CD4-positive, alpha-beta T cell (primary cell): ENCODE measurements at regions not wholly inside any gene's neighbourhood (a gene's known extent, or its start where the extent isn't known, plus 50 kb on each side); places are given as distances from the start of the nearest gene placed in this dataset.

Source experiments
- ATAC-seq: fragments of 200-7000 bp; cut with Tn5 transposase; one replicate; pipeline ENCODE4 v1.10.0; 2022; ENCODE audit warnings: mild to moderate bottlenecking; ENCODE audit not compliant: poor library complexity
- CTCF ChIA-PET: fragments of 350-600 bp; sonication (Branson Sonifier 250); formaldehyde crosslinking; loops from one replicate; lab custom pipeline; 2021; ENCODE audit warnings: antibody characterized with exemption, inconsistent platforms; lab: Charles Lee
- POLR2A ChIA-PET: fragments of 350-600 bp; sonication (Branson Sonifier 250); formaldehyde crosslinking; loops from one replicate; lab custom pipeline; 2021; ENCODE audit warnings: antibody characterized with exemption, inconsistent platforms; lab: Charles Lee
- DNase-seq, 14 experiments: peaks; one replicate each; pipeline ENCODE4 v3.0.0-alpha.2; 2013 to 2020; ENCODE audit warnings: mixed read lengths in 2 of 14
- H3K27ac ChIP-seq, 2 donors: one replicate each; pipeline versions ENCODE4 v1.5.1 to v1.7.0; 2013; ENCODE audit warnings: low read length in 2 of 2, low read depth in 1 of 2, mild to moderate bottlenecking in 1 of 2
- H3K27me3 ChIP-seq, 2 experiments: 1 replicate in 1 of 2; 2 replicates in 1 of 2; pipeline versions ENCODE4 v1.6.1 to v1.7.0; 2013; ENCODE audit warnings: low read length in 2 of 2, control low read depth in 1 of 2, mild to moderate bottlenecking in 1 of 2, moderate library complexity in 1 of 2; ENCODE audit not compliant: insufficient read depth in 2 of 2, control insufficient read depth in 1 of 2
- H3K36me3 ChIP-seq: one replicate; pipeline ENCODE4 v1.6.1; 2013; ENCODE audit warnings: low read length, control low read depth; ENCODE audit not compliant: insufficient read depth
- H3K4me1 ChIP-seq: one replicate; pipeline ENCODE4 v1.6.1; 2013; ENCODE audit warnings: low read length, control low read depth; ENCODE audit not compliant: insufficient read depth
- H3K4me3 ChIP-seq: one replicate; pipeline ENCODE4 v1.5.1; 2013; ENCODE audit warnings: mild to moderate bottlenecking, low read length, moderate library complexity
- H3K9me3 ChIP-seq, 2 experiments: 1 replicate in 1 of 2; 2 replicates in 1 of 2; pipeline versions ENCODE4 v1.6.1 to v1.7.0; 2013; ENCODE audit warnings: low read length in 2 of 2, mild to moderate bottlenecking in 2 of 2, control low read depth in 1 of 2, moderate library complexity in 1 of 2; ENCODE audit not compliant: control insufficient read depth in 1 of 2, insufficient read depth in 1 of 2
- H3K27ac Mint-ChIP-seq: one replicate; pipeline ENCODE4 v1.8.0; 2020; ENCODE audit warnings: mixed read lengths
- H3K27me3 Mint-ChIP-seq: one replicate; pipeline ENCODE4 v1.8.0; 2021; ENCODE audit warnings: mixed read lengths
- H3K36me3 Mint-ChIP-seq: one replicate; pipeline ENCODE4 v1.8.0; 2021; ENCODE audit warnings: low read depth, mixed read lengths
- H3K4me1 Mint-ChIP-seq: one replicate; pipeline ENCODE4 v1.8.0; 2021; ENCODE audit warnings: low read depth, mixed read lengths
- H3K4me3 Mint-ChIP-seq: one replicate; pipeline ENCODE4 v1.8.0; 2020; ENCODE audit warnings: mild to moderate bottlenecking, mixed read lengths
- H3K9me3 Mint-ChIP-seq: one replicate; pipeline ENCODE4 v1.8.0; 2020; ENCODE audit warnings: mixed read lengths
- intact Hi-C, 2 experiments: fragments of 100-400 bp; cut with DNase I in 1 of 2; cut with micrococcal nuclease in 1 of 2; formaldehyde crosslinking; loops; one replicate each; pipeline versions ENCODE4 v1.15.1 to v1.9.0; 2023 to 2025; cut with DNase I, micrococcal nuclease
- TF ChIP-seq, protein P1 (sequence below): fragments of 200-600 bp; IDR thresholded peaks from one replicate; pipeline ENCODE4 v1.8.0; 2022; ENCODE audit warnings: antibody characterized with exemption, mild to moderate bottlenecking

DNA sequence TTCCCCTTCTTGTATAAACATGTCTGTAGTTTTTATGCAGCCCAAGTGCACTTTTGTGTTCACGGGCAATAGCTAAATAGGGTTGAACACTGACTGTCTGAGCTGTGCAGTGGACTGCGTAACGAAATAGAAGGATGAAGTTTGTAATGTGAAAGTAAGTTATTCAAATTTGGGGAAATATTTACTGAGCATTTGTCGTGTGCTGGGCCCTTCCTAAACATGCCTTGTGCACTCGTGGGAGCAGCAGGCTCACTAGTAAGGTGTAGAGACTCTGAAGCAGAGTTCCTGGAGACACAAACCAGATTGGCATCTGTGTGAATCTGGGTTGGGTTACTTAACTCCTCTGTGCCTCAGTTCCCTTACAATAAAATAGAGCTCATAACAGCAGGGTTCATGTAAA is 51.7 kb upstream of the C1QTNF7 start:
- peaks cover 4% of the 10 kb centered on the region for H3K4me1 ChIP-seq
- Mint-ChIP-seq H3K27me3 (no peaks in the 10 kb centered on the region), H3K4me1 (peaks cover 28% of the 10 kb centered on the region), H3K9me3 (no peaks in the 10 kb centered on the region), H3K4me3 (no peak overlapping the region), H3K27ac (peak overlapping the region; percentile 60), H3K36me3 (no peaks in the 10 kb centered on the region)
- DNase-seq = no peak
- ChIA-PET CTCF (no interaction called here), POLR2A (no interaction called here)
- peaks cover 0 to 2% of the 10 kb centered on the region in 2 experiments for H3K9me3 ChIP-seq
- TF ChIP-seq, protein P1, sequence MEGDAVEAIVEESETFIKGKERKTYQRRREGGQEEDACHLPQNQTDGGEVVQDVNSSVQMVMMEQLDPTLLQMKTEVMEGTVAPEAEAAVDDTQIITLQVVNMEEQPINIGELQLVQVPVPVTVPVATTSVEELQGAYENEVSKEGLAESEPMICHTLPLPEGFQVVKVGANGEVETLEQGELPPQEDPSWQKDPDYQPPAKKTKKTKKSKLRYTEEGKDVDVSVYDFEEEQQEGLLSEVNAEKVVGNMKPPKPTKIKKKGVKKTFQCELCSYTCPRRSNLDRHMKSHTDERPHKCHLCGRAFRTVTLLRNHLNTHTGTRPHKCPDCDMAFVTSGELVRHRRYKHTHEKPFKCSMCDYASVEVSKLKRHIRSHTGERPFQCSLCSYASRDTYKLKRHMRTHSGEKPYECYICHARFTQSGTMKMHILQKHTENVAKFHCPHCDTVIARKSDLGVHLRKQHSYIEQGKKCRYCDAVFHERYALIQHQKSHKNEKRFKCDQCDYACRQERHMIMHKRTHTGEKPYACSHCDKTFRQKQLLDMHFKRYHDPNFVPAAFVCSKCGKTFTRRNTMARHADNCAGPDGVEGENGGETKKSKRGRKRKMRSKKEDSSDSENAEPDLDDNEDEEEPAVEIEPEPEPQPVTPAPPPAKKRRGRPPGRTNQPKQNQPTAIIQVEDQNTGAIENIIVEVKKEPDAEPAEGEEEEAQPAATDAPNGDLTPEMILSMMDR = no peak
- H3K27me3 ChIP-seq = no peaks in the 10 kb centered on the region
- no peak overlapping the region for H3K27ac ChIP-seq
- ATAC-seq = no peak
- H3K36me3 ChIP-seq = no peaks in the 10 kb centered on the region
- H3K4me3 ChIP-seq = no peak overlapping the region
- intact Hi-C loops = no loop called here

- ChIA-PET CTCF (no interaction called here), POLR2A (no interaction called here)
- H3K4me3 ChIP-seq = no peak overlapping the region
- no peaks in the 10 kb centered on the region for H3K9me3 Mint-ChIP-seq
- H3K4me3 Mint-ChIP-seq = no peak overlapping the region
- H3K4me1 Mint-ChIP-seq = peaks cover 28% of the 10 kb centered on the region
- H3K4me1 ChIP-seq = peaks cover 4% of the 10 kb centered on the region
- H3K27ac Mint-ChIP-seq = peak overlapping the region; percentile 60
- H3K27me3 Mint-ChIP-seq = no peaks in the 10 kb centered on the region
- intact Hi-C loops = no loop called here
- peaks cover 0 to 3% of the 10 kb centered on the region in 2 experiments for H3K9me3 ChIP-seq
- no peak overlapping the region for H3K27ac ChIP-seq
- no peaks in the 10 kb centered on the region for H3K36me3 Mint-ChIP-seq
- DNase-seq (no peak), ATAC-seq (no peak)
- no peaks in the 10 kb centered on the region for H3K36me3 ChIP-seq
- TF ChIP-seq, protein P1 = no peak
- no peaks in the 10 kb centered on the region for H3K27me3 ChIP-seq
These were observed 51.2 kb upstream of the C1QTNF7 start for GRCh38 chr4:15376594-15376993.
